Hepatocyte (in vitro differentiated cells): ENCODE measurements at regions not wholly inside any gene's neighbourhood (a gene's known extent, or its start where the extent isn't known, plus 50 kb on each side); places are given as distances from the start of the nearest gene placed in this dataset.

Source experiments
- EZH2 ChIP-seq: fragments of 200-600 bp; sonication (generic); IDR thresholded peaks from 2 replicates; pipeline ENCODE4 v1.6.1; 2016; ENCODE audit warnings: antibody characterized with exemption, mild to moderate bottlenecking, borderline replicate concordance
- EZH2phosphoT487 ChIP-seq: fragments of 200-600 bp; sonication (generic); IDR thresholded peaks from one replicate; pipeline ENCODE4 v1.6.1; 2018; ENCODE audit warnings: antibody characterized with exemption, mild to moderate bottlenecking, low read depth, moderate library complexity; ENCODE audit not compliant: unreplicated experiment, severe bottlenecking
- TF ChIP-seq, protein P1 (sequence below): fragments of 200-600 bp; sonication (generic); IDR thresholded peaks from 2 replicates; pipeline ENCODE4 v1.5.1; 2016; ENCODE audit warnings: antibody characterized with exemption, mild to moderate bottlenecking; ENCODE audit not compliant: poor library complexity

DNA sequence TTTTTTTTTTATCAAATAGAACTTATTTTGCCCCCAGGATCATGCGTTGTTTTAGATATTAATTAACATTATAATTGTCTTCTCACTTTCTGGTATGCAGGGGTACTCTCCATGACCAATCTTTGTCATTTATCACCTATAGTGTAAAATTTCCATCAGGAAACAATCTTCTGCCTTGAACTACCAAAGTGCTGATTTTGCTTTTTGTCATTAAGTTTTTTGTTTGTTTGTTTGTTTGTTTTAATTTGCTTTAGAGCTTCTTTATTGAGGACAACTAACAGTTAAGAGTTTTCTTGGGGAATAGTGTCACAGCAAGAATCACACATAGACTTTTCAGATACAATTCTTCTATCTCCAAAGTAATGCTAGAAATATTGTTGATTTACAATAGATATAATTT lies 171.2 kb upstream of the PRPS1L1 start:
- TF ChIP-seq, protein P1, sequence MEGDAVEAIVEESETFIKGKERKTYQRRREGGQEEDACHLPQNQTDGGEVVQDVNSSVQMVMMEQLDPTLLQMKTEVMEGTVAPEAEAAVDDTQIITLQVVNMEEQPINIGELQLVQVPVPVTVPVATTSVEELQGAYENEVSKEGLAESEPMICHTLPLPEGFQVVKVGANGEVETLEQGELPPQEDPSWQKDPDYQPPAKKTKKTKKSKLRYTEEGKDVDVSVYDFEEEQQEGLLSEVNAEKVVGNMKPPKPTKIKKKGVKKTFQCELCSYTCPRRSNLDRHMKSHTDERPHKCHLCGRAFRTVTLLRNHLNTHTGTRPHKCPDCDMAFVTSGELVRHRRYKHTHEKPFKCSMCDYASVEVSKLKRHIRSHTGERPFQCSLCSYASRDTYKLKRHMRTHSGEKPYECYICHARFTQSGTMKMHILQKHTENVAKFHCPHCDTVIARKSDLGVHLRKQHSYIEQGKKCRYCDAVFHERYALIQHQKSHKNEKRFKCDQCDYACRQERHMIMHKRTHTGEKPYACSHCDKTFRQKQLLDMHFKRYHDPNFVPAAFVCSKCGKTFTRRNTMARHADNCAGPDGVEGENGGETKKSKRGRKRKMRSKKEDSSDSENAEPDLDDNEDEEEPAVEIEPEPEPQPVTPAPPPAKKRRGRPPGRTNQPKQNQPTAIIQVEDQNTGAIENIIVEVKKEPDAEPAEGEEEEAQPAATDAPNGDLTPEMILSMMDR = no peak
- TF ChIP-seq EZH2 = no peak
- TF ChIP-seq EZH2phosphoT487 = no peak
